SK-N-SH (cell line): ENCODE measurements at regions not wholly inside any gene's neighbourhood (a gene's known extent, or its start where the extent isn't known, plus 50 kb on each side); places are given as distances from the start of the nearest gene placed in this dataset.

Experiments
- CTCF ChIA-PET: fragments of 300-600, 350-600 bp; formaldehyde crosslinking; extraction: SDS; loops from one replicate; lab custom pipeline; 2021; lab: Yijun Ruan, JAX
- POLR2A ChIA-PET: fragments of 350-600 bp; sonication (Branson Sonifier 250); formaldehyde crosslinking; extraction: SDS; loops from one replicate; lab custom pipeline; 2020; ENCODE audit warnings: antibody characterized with exemption, inconsistent platforms; lab: Yijun Ruan, JAX
- DNase-seq: peaks from one replicate; pipeline ENCODE4 v3.0.0; 2012
- H2AFZ ChIP-seq: fragments of 200-600 bp; sonication (generic); 2 replicates; pipeline ENCODE4 v1.8.1; 2016; ENCODE audit warnings: antibody characterized with exemption, mild to moderate bottlenecking, low read depth
- H3F3A ChIP-seq: fragments of 200-600 bp; sonication (generic); replicated peaks from 2 replicates; pipeline ENCODE3; 2016; ENCODE audit warnings: antibody characterized with exemption, mild to moderate bottlenecking; ENCODE audit not compliant: insufficient read depth
- H3K27ac ChIP-seq, 2 experiments: fragments of 200-500 bp in 1 of 2; fragments of 200-600 bp in 1 of 2; sonication (Bioruptor generic) in 1 of 2; sonication (generic), shearing (Covaris generic) in 1 of 2; 2 replicates each; pipeline versions ENCODE4 v1.5.1 to v1.6.1; 2014 to 2016; ENCODE audit warnings: low read depth in 2 of 2, inconsistent platforms in 1 of 2, low read length in 1 of 2, mild to moderate bottlenecking in 1 of 2, mixed read lengths in 1 of 2
- H3K27me3 ChIP-seq: fragments of 200-600 bp; sonication (generic), shearing (Covaris generic); 2 replicates; pipeline ENCODE4 v1.6.1; 2016; ENCODE audit warnings: mixed run types; ENCODE audit not compliant: insufficient read depth
- H3K36me3 ChIP-seq, 2 experiments: fragments of 200-500 bp in 1 of 2; fragments of 200-600 bp in 1 of 2; sonication (Bioruptor generic) in 1 of 2; sonication (generic) in 1 of 2; replicated peaks in 1 of 2; 2 replicates each; pipeline versions ENCODE3 to v1.5.1; 2014 to 2016; ENCODE audit warnings: low read length in 1 of 2, mild to moderate bottlenecking in 1 of 2; ENCODE audit not compliant: insufficient read depth in 2 of 2, control insufficient read depth in 1 of 2
- H3K4me1 ChIP-seq, 2 experiments: fragments of 200-500 bp in 1 of 2; fragments of 200-600 bp in 1 of 2; sonication (Bioruptor generic) in 1 of 2; sonication (generic), shearing (Covaris generic) in 1 of 2; 2 replicates each; pipeline versions ENCODE4 v1.5.1 to v1.6.1; 2014 to 2016; ENCODE audit warnings: low read depth in 1 of 2, low read length in 1 of 2, mixed run types in 1 of 2; ENCODE audit not compliant: insufficient read depth in 2 of 2, control insufficient read depth in 1 of 2
- H3K4me2 ChIP-seq: fragments of 200-600 bp; sonication (generic), shearing (Covaris generic); 2 replicates; pipeline ENCODE4 v1.6.1; 2017; ENCODE audit warnings: mixed run types
- H3K4me3 ChIP-seq, 2 experiments: fragments of 200-500 bp in 1 of 2; fragments of 200-600 bp in 1 of 2; sonication (Bioruptor generic) in 1 of 2; sonication (generic), shearing (Covaris generic) in 1 of 2; 2 replicates each; pipeline versions ENCODE4 v1.5.1 to v1.8.1; 2014 to 2016; ENCODE audit warnings: low read depth in 2 of 2, inconsistent platforms in 1 of 2, low read length in 1 of 2, mild to moderate bottlenecking in 1 of 2, mixed read lengths in 1 of 2, moderate library complexity in 1 of 2
- H3K79me2 ChIP-seq: fragments of 200-600 bp; sonication (generic); 2 replicates; pipeline ENCODE4 v1.8.1; 2017; ENCODE audit warnings: mild to moderate bottlenecking; ENCODE audit not compliant: insufficient read depth
- H3K9ac ChIP-seq: fragments of 200-600 bp; sonication (generic); 2 replicates; pipeline ENCODE4 v1.6.1; 2017; ENCODE audit warnings: mixed run types
- H3K9me2 ChIP-seq: fragments of 200-600 bp; sonication (generic); 2 replicates; pipeline ENCODE4 v1.6.1; 2017; ENCODE audit warnings: mixed run types
- H3K9me3 ChIP-seq: fragments of 200-600 bp; sonication (generic); 2 replicates; pipeline ENCODE4 v1.6.1; 2017; ENCODE audit warnings: mixed run types, mild to moderate bottlenecking, moderate library complexity
- H4K20me1 ChIP-seq: fragments of 200-600 bp; sonication (generic); 2 replicates; pipeline ENCODE4 v1.6.1; 2017; ENCODE audit warnings: mild to moderate bottlenecking, mixed run types; ENCODE audit not compliant: insufficient read depth
- CHD2 ChIP-seq: fragments of 150-350 bp; IDR thresholded peaks from 2 replicates; pipeline ENCODE4 v1.6.1; 2018; ENCODE audit warnings: low read length; ENCODE audit not compliant: partially characterized antibody
- ELF1 ChIP-seq: IDR thresholded peaks from 2 replicates; pipeline ENCODE4 v1.4.0; 2012
- FOXJ3 ChIP-seq: sonication (generic); formaldehyde crosslinking; IDR thresholded peaks from 2 replicates; pipeline ENCODE4 v1.5.1; 2020; ENCODE audit warnings: mild to moderate bottlenecking, missing genetic modification reagents
- FOXM1 ChIP-seq: IDR thresholded peaks from 2 replicates; pipeline ENCODE4 v1.4.0; 2012; ENCODE audit warnings: low read depth, mild to moderate bottlenecking
- GABPA ChIP-seq: IDR thresholded peaks from 2 replicates; pipeline ENCODE4 v1.4.0; 2012; ENCODE audit warnings: low read depth, mild to moderate bottlenecking
- GATA2 ChIP-seq: sonication (generic); formaldehyde crosslinking; IDR thresholded peaks from 2 replicates; pipeline ENCODE4 v1.5.0; 2020; ENCODE audit warnings: mild to moderate bottlenecking, missing genetic modification reagents
- JUND ChIP-seq: IDR thresholded peaks from 2 replicates; pipeline ENCODE4 v1.4.0; 2012
- MEF2A ChIP-seq: IDR thresholded peaks from 2 replicates; pipeline ENCODE4 v1.4.0; 2012; ENCODE audit warnings: low read depth, borderline replicate concordance
- MXI1 ChIP-seq: IDR thresholded peaks from 2 replicates; pipeline ENCODE4 v1.6.1; 2012; ENCODE audit warnings: mild to moderate bottlenecking, low read depth, low read length, improper control_type of control experiment
- NFIC ChIP-seq: IDR thresholded peaks from 2 replicates; pipeline ENCODE4 v1.4.0; 2012; ENCODE audit warnings: borderline replicate concordance
- NRF1 ChIP-seq: IDR thresholded peaks from 2 replicates; pipeline ENCODE4 v1.6.1; 2012; ENCODE audit warnings: low read depth, mild to moderate bottlenecking, low read length
- RAD21 ChIP-seq: IDR thresholded peaks from 2 replicates; pipeline ENCODE4 v1.6.1; 2012; ENCODE audit warnings: mild to moderate bottlenecking, low read length
- RCOR1 ChIP-seq: fragments of 150-350 bp; IDR thresholded peaks from 2 replicates; pipeline ENCODE4 v1.6.1; 2017; ENCODE audit warnings: antibody characterized with exemption, low read length
- SIN3A ChIP-seq: IDR thresholded peaks from 2 replicates; pipeline ENCODE4 v1.6.1; 2012; ENCODE audit warnings: low read depth, mild to moderate bottlenecking, low read length, moderate library complexity, borderline replicate concordance
- SMC3 ChIP-seq: IDR thresholded peaks from 2 replicates; pipeline ENCODE4 v1.6.1; 2012; ENCODE audit warnings: low read depth, low read length, improper control_type of control experiment
- TCF12 ChIP-seq: IDR thresholded peaks from 2 replicates; pipeline ENCODE4 v1.4.0; 2012
- TEAD4 ChIP-seq: IDR thresholded peaks from 2 replicates; pipeline ENCODE4 v1.4.0; 2012; ENCODE audit warnings: mild to moderate bottlenecking, borderline replicate concordance; ENCODE audit not compliant: insufficient read depth
- YY1 ChIP-seq: IDR thresholded peaks from 2 replicates; pipeline ENCODE4 v1.4.0; 2012; ENCODE audit warnings: low read depth, mild to moderate bottlenecking
- WGBS: methylation state at CpG from one replicate; pipeline ENCODE4 v1.1.6; 2017; ENCODE audit warnings: low lambda C conversion rate; 5-methylcytosine and 5-hydroxymethylcytosine counted together
- TF ChIP-seq, protein P1 (sequence below): fragments of 150-350 bp; IDR thresholded peaks from 2 replicates; pipeline ENCODE4 v1.6.1; 2016; ENCODE audit warnings: mild to moderate bottlenecking, low read depth, low read length
- TF ChIP-seq, protein P2 (sequence below): fragments of 150-350 bp; IDR thresholded peaks from 2 replicates; pipeline ENCODE4 v1.6.1; 2017; ENCODE audit warnings: antibody characterized with exemption, low read length, low read depth, borderline replicate concordance
- TF ChIP-seq, protein P3 (sequence below): fragments of 200-600 bp; sonication (generic); IDR thresholded peaks from 2 replicates; pipeline ENCODE4 v1.6.1; 2017; ENCODE audit warnings: antibody characterized with exemption, mild to moderate bottlenecking, moderate library complexity
- TF ChIP-seq, protein P4 (sequence below): IDR thresholded peaks from 2 replicates; pipeline ENCODE4 v1.4.0; 2012; ENCODE audit warnings: low read depth, borderline replicate concordance
- TF ChIP-seq, protein P5 (sequence below): IDR thresholded peaks from 2 replicates; pipeline ENCODE4 v1.4.0; 2012; ENCODE audit warnings: low read depth

DNA sequence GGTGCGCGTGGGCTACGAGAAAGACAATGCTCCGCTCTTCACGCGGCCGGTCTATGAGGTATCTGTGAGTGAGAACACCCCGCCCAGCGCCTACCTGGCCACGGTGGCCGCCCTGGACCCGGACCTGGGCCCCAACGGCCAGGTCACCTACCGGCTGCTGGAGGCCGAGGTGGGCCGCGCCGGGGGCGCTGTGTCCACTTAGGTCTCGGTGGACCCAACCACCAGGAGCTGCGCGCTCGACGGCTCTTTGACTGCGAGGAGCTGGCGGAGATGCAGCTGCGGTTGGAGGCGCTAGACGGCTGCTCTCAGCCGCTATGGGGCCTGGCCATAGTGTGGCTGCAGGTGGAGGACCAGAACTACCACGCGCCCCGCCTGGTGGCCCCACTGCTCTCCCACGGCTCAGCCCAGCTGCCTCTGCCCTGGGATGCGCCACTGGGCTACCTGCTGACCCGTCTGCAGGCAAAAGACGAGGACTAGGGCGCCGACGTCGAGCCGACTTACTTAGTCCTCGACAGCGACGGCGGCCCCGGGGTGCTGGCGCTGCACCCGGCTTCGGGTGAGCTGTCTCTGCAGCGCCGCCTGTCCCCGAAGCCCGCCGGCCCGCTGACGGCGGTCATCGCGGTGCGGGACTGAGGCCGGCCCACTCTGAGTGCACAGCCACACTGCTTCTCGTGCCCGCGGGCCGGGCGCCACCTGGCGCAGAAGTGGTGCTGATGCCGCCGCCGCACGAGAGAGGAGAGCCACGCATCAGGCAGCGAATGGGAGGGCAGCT, 173.0 kb downstream of the OLFM4 start (continued):
- TF ChIP-seq, protein P1, sequence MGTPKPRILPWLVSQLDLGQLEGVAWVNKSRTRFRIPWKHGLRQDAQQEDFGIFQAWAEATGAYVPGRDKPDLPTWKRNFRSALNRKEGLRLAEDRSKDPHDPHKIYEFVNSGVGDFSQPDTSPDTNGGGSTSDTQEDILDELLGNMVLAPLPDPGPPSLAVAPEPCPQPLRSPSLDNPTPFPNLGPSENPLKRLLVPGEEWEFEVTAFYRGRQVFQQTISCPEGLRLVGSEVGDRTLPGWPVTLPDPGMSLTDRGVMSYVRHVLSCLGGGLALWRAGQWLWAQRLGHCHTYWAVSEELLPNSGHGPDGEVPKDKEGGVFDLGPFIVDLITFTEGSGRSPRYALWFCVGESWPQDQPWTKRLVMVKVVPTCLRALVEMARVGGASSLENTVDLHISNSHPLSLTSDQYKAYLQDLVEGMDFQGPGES = no peak
- TF ChIP-seq MEF2A (no peak), RAD21 (peak; percentile 72), FOXM1 (no peak), RCOR1 (no peak), SMC3 (peak; percentile 55; the same call in 1 of the 2 replicates), JUND (no peak), NRF1 (no peak)
- TF ChIP-seq, protein P2, sequence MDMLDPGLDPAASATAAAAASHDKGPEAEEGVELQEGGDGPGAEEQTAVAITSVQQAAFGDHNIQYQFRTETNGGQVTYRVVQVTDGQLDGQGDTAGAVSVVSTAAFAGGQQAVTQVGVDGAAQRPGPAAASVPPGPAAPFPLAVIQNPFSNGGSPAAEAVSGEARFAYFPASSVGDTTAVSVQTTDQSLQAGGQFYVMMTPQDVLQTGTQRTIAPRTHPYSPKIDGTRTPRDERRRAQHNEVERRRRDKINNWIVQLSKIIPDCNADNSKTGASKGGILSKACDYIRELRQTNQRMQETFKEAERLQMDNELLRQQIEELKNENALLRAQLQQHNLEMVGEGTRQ = no peak
- TF ChIP-seq, protein P3, sequence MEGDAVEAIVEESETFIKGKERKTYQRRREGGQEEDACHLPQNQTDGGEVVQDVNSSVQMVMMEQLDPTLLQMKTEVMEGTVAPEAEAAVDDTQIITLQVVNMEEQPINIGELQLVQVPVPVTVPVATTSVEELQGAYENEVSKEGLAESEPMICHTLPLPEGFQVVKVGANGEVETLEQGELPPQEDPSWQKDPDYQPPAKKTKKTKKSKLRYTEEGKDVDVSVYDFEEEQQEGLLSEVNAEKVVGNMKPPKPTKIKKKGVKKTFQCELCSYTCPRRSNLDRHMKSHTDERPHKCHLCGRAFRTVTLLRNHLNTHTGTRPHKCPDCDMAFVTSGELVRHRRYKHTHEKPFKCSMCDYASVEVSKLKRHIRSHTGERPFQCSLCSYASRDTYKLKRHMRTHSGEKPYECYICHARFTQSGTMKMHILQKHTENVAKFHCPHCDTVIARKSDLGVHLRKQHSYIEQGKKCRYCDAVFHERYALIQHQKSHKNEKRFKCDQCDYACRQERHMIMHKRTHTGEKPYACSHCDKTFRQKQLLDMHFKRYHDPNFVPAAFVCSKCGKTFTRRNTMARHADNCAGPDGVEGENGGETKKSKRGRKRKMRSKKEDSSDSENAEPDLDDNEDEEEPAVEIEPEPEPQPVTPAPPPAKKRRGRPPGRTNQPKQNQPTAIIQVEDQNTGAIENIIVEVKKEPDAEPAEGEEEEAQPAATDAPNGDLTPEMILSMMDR = peak; percentile 39; the same call in 1 of the 2 replicates

DNA sequence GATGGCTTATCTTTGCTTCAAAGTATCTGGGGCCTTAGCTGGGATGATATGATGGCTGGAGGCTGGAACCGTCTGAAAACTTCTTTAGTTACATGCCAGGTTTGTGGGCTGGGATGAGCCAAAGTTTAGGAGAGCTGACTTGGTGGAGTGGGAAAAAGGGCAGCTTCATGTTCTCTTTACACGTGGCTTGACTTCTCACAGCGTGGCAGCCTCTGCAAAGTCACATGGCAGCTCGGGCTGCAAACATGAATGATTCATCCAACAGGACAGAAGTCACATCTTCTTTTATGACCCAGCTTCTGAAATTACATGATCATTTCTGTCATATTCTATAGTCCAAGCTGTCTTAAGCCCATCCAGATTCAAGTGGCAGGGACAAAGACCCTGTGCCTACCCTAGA, 176.0 kb downstream of the OLFM4 start:
- no peak overlapping the region for H3K4me3 ChIP-seq
- H3K27me3 ChIP-seq = no peaks in the 10 kb centered on the region
- no peak overlapping the region for H3K9ac ChIP-seq
- H4K20me1 ChIP-seq = no peaks in the 10 kb centered on the region
- no peak overlapping the region for H3K27ac ChIP-seq
- H3K9me3 ChIP-seq = no peaks in the 10 kb centered on the region
- no peak overlapping the region for H3K4me2 ChIP-seq
- H3K79me2 ChIP-seq = no peaks in the 10 kb centered on the region
- H3K9me2 ChIP-seq = no peaks in the 10 kb centered on the region
- H2AFZ ChIP-seq = no peak overlapping the region
- 38% methylated on average over 4 of the region's 4 CpGs for WGBS
- no peaks in the 10 kb centered on the region for H3K36me3 ChIP-seq
- DNase-seq = no peak
- POLR2A ChIA-PET = no interaction called here
- H3K4me1 ChIP-seq = no peaks in the 10 kb centered on the region; a peak in 2 of 4 replicates
- CTCF ChIA-PET = interaction anchor here (1.2 to 1.8 kb wide), 2 partner anchors 10 to 369 kb away, joined by 3 to 5 read pairs; no protein-coding TSS in a partner anchor
- H3F3A ChIP-seq = no peaks in the 10 kb centered on the region
- TF ChIP-seq CHD2 (no peak), JUND (no peak), FOXJ3 (CRISPR knock-in tag) (no peak), RCOR1 (no peak), SMC3 (no peak), TEAD4 (no peak), MXI1 (no peak), TCF12 (no peak), GATA2 (CRISPR knock-in tag) (no peak), GABPA (no peak), SIN3A (no peak), ELF1 (no peak), YY1 (no peak), NFIC (no peak)
- TF ChIP-seq, protein P4, sequence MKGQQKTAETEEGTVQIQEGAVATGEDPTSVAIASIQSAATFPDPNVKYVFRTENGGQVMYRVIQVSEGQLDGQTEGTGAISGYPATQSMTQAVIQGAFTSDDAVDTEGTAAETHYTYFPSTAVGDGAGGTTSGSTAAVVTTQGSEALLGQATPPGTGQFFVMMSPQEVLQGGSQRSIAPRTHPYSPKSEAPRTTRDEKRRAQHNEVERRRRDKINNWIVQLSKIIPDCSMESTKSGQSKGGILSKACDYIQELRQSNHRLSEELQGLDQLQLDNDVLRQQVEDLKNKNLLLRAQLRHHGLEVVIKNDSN = no peak
- TF ChIP-seq, protein P1 = no peak
- TF ChIP-seq, protein P5, sequence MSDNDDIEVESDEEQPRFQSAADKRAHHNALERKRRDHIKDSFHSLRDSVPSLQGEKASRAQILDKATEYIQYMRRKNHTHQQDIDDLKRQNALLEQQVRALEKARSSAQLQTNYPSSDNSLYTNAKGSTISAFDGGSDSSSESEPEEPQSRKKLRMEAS = no peak
